Occipital lobe (tissue), 1 donor: ENCODE measurements at regions not wholly inside any gene's neighbourhood (a gene's known extent, or its start where the extent isn't known, plus 50 kb on each side); places are given as distances from the start of the nearest gene placed in this dataset.
"Not testable (repeated sequence)": the region's sequence is repeated elsewhere in the genome, so short reads cannot be mapped to it uniquely, and the experiment has no call there.

Source experiments
- DNase-seq: peaks from one replicate; lab custom pipeline; 2025; lab: John Stamatoyannopoulos, UW

GRCh38 chr3:65173841-65174240 is 486.0 kb upstream of the ADAMTS9 start:
- DNase-seq, result no peak

GRCh38 chr3:65172209-65172608 is 484.4 kb upstream of the ADAMTS9 start:
- DNase-seq, result no peak

GRCh38 chr3:65170390-65171042 is 482.7 kb upstream of the ADAMTS9 start:
- no peak for DNase-seq

GRCh38 chr3:65169961-65170360 is 482.2 kb upstream of the ADAMTS9 start:
- DNase-seq, result no peak

- DNase-seq, result no peak
These were observed 480.7 kb upstream of the ADAMTS9 start for GRCh38 chr3:65168547-65168946.

- DNase-seq, result no peak
These were observed 478.7 kb upstream of the ADAMTS9 start for GRCh38 chr3:65166531-65166930.

GRCh38 chr3:65158023-65158422 is 470.2 kb upstream of the ADAMTS9 start:
- no peak for DNase-seq

GRCh38 chr3:65153850-65154512 is 466.2 kb upstream of the ADAMTS9 start:
- DNase-seq, result no peak

GRCh38 chr3:65151666-65152065 is 463.9 kb upstream of the ADAMTS9 start:
- DNase-seq, result no peak

- no peak for DNase-seq
These were observed 462.1 kb upstream of the ADAMTS9 start for GRCh38 chr3:65149877-65150276.

GRCh38 chr3:65148687-65149086 is 460.9 kb upstream of the ADAMTS9 start:
- DNase-seq, result no peak

- DNase-seq, result no peak
These were observed 458.4 kb upstream of the ADAMTS9 start for GRCh38 chr3:65146179-65146578.

- DNase-seq, result no peak
These were observed 457.9 kb upstream of the ADAMTS9 start for GRCh38 chr3:65145680-65146079.

GRCh38 chr3:65144791-65145351 is 457.1 kb upstream of the ADAMTS9 start:
- no peak for DNase-seq

- DNase-seq, result no peak
These were observed 454.7 kb upstream of the ADAMTS9 start for GRCh38 chr3:65142456-65142855.

- no peak for DNase-seq
These were observed 450.8 kb upstream of the ADAMTS9 start for GRCh38 chr3:65138556-65138955.

- not testable (repeated sequence) for DNase-seq
These were observed 446.0 kb upstream of the ADAMTS9 start for GRCh38 chr3:65133752-65134151.

- no peak for DNase-seq
These were observed 443.0 kb upstream of the ADAMTS9 start for GRCh38 chr3:65130782-65131181.

GRCh38 chr3:65128346-65128745 is 440.5 kb upstream of the ADAMTS9 start:
- no peak for DNase-seq

- DNase-seq, result no peak
These were observed 439.0 kb upstream of the ADAMTS9 start for GRCh38 chr3:65126527-65127410.

GRCh38 chr3:65120156-65120555 is 432.4 kb upstream of the ADAMTS9 start:
- DNase-seq, result not testable (repeated sequence)

- DNase-seq, result no peak
These were observed 431.2 kb upstream of the ADAMTS9 start for GRCh38 chr3:65118912-65119499.
